K562 (cell line): ENCODE measurements at regions not wholly inside any gene's neighbourhood (a gene's known extent, or its start where the extent isn't known, plus 50 kb on each side); places are given as distances from the start of the nearest gene placed in this dataset.

Source experiments
- ATAC-seq: fragments of 200-7000 bp; cut with Tn5 transposase; 3 replicates; pipeline ENCODE4 v1.9.1; 2020; ENCODE audit warnings: moderate library complexity
- BruUV-seq: library from RNA; stranded (reverse); fragments of 400-500 nt; replicated peaks from 2 replicates; lab custom pipeline; 2021; lab: Mats Ljungman, UMichigan
- CTCF ChIA-PET: fragments of 300-600 bp; formaldehyde crosslinking; extraction: SDS; loops from one replicate; lab custom pipeline; 2021; ENCODE audit warnings: low intra/inter-chr PET ratio; lab: Yijun Ruan, JAX
- POLR2A ChIA-PET: fragments of 300-600, 350-650 bp; sonication (Branson Sonifier 250); formaldehyde crosslinking; extraction: SDS; loops from one replicate; lab custom pipeline; 2021; ENCODE audit warnings: antibody characterized with exemption, inconsistent platforms; lab: Yijun Ruan, JAX
- DNase-seq, 4 experiments: peaks; one replicate each; pipeline versions ENCODE4 v3.0.0 to v3.0.0-alpha.2; 2011 to 2018; ENCODE audit warnings: low spot score in 3 of 4, mixed read lengths in 3 of 4; ENCODE audit errors: extremely low read depth in 1 of 4
- FAIRE-seq: peaks from 2 replicates; lab custom pipeline; 2011; peaks lifted over from hg19 to GRCh38; lab: Jason Lieb, UNC
- H2AFZ ChIP-seq: 2 replicates; pipeline ENCODE4 v1.6.0; 2011; ENCODE audit warnings: low read depth, low read length, control low read depth, inconsistent platforms
- H3K27ac ChIP-seq: fragments of 200-600 bp; 3 replicates; pipeline ENCODE4 v1.8.0; 2011; ENCODE audit warnings: low read depth, mild to moderate bottlenecking, control low read depth, inconsistent platforms, low read length, moderate library complexity, mixed read lengths; ENCODE audit errors: extremely low read depth
- H3K27me3 ChIP-seq, 2 experiments: fragments of 300-600 bp in 1 of 2; 2 replicates in 1 of 2; 3 replicates in 1 of 2; pipeline versions ENCODE4 v1.6.0 to v1.8.0; 2011; ENCODE audit warnings: inconsistent platforms in 2 of 2, low read length in 2 of 2, mild to moderate bottlenecking in 1 of 2, mixed read lengths in 1 of 2, moderate library complexity in 1 of 2; ENCODE audit not compliant: control insufficient read depth in 2 of 2, insufficient read depth in 2 of 2
- H3K36me3 ChIP-seq: fragments of 300-600 bp; 3 replicates; pipeline ENCODE4 v1.8.0; 2011; ENCODE audit warnings: mild to moderate bottlenecking, low read length, inconsistent platforms; ENCODE audit not compliant: control insufficient read depth, insufficient read depth
- H3K4me1 ChIP-seq, 2 experiments: fragments of 200-600 bp in 1 of 2; replicated peaks in 1 of 2; 2 replicates in 1 of 2; 3 replicates in 1 of 2; pipeline versions ENCODE4 v1.5.1 to v1.8.0; 2011; ENCODE audit warnings: inconsistent platforms in 2 of 2, low read length in 2 of 2, mild to moderate bottlenecking in 1 of 2, mixed read lengths in 1 of 2, moderate library complexity in 1 of 2; ENCODE audit not compliant: control insufficient read depth in 2 of 2, insufficient read depth in 2 of 2
- H3K4me2 ChIP-seq: 2 replicates; pipeline ENCODE4 v1.6.1; 2011; ENCODE audit warnings: low read length, control low read depth, inconsistent platforms, mixed read lengths; ENCODE audit not compliant: insufficient read depth
- H3K4me3 ChIP-seq: fragments of 200-600 bp; sonication (generic), shearing (Covaris generic); 2 replicates; pipeline ENCODE4 v1.5.1; 2016; ENCODE audit warnings: control low read depth, inconsistent platforms
- H3K79me2 ChIP-seq: fragments of 200-600 bp; 3 replicates; pipeline ENCODE4 v1.8.0; 2011; ENCODE audit warnings: low read length, inconsistent platforms; ENCODE audit not compliant: control insufficient read depth, insufficient read depth
- H3K9ac ChIP-seq, 2 experiments: 2 replicates each; pipeline versions ENCODE4 v1.6.0 to v1.6.1; 2011; ENCODE audit warnings: low read depth in 2 of 2, low read length in 2 of 2, control low read depth in 1 of 2, inconsistent platforms in 1 of 2, mild to moderate bottlenecking in 1 of 2, mixed read lengths in 1 of 2; ENCODE audit not compliant: insufficient read depth in 1 of 2
- H3K9me1 ChIP-seq: one replicate; pipeline ENCODE4 v1.6.0; 2011; ENCODE audit warnings: inconsistent platforms, mild to moderate bottlenecking, low read length, moderate library complexity; ENCODE audit not compliant: control insufficient read depth, insufficient read depth
- H3K9me3 ChIP-seq: replicated peaks from 2 replicates; pipeline ENCODE4 v1.5.1; 2011; ENCODE audit warnings: low read depth, low read length, inconsistent platforms; ENCODE audit not compliant: control insufficient read depth, insufficient read depth
- H4K20me1 ChIP-seq: replicated peaks from 2 replicates; pipeline ENCODE4 v1.6.1; 2011; ENCODE audit warnings: low read length, inconsistent platforms, mixed read lengths; ENCODE audit not compliant: control insufficient read depth, insufficient read depth
- CBX8 ChIP-seq: fragments of 200-600 bp; sonication (generic); IDR thresholded peaks from 2 replicates; pipeline ENCODE4 v1.6.1; 2012; ENCODE audit warnings: borderline replicate concordance, mixed run types, low read depth, mild to moderate bottlenecking, moderate library complexity, mixed read lengths, low read length, control low read depth, inconsistent platforms; ENCODE audit not compliant: poor library complexity, severe bottlenecking; ENCODE audit errors: extremely low read depth
- CREBBP ChIP-seq: IDR thresholded peaks from one replicate; pipeline ENCODE4 v1.6.1; 2012; ENCODE audit warnings: low read depth, mild to moderate bottlenecking, control low read depth, inconsistent platforms, low read length
- CTCFL ChIP-seq: IDR thresholded peaks from 2 replicates; pipeline ENCODE4 v1.6.1; 2011; ENCODE audit warnings: borderline replicate concordance, low read depth, mild to moderate bottlenecking, moderate library complexity, low read length; ENCODE audit not compliant: insufficient read depth, poor library complexity, severe bottlenecking
- E2F6 ChIP-seq, 2 experiments: IDR thresholded peaks; 2 replicates each; pipeline ENCODE4 v1.6.1; 2011; ENCODE audit warnings: borderline replicate concordance in 1 of 2, control low read depth in 1 of 2, low read depth in 1 of 2, low read length in 1 of 2, mild to moderate bottlenecking in 1 of 2, mixed read lengths in 1 of 2, moderate library complexity in 1 of 2; ENCODE audit not compliant: insufficient read depth in 1 of 2, insufficient read length in 1 of 2, poor library complexity in 1 of 2, severe bottlenecking in 1 of 2; ENCODE audit errors: extremely low read depth in 1 of 2
- FOXJ2 ChIP-seq: fragments of 200-800 bp; sonication (Bioruptor generic); IDR thresholded peaks from 2 replicates; pipeline ENCODE4 v1.6.1; 2016; ENCODE audit warnings: missing genetic modification characterization, missing compliant biosample characterization
- FOXP1 ChIP-seq: sonication (generic); formaldehyde crosslinking; IDR thresholded peaks from 2 replicates; pipeline ENCODE4 v1.8.0; 2022; ENCODE audit warnings: mild to moderate bottlenecking, missing genetic modification reagents
- MEF2D ChIP-seq: conservative IDR thresholded peaks from 2 replicates; pipeline ENCODE4 v1.6.1; 2016; ENCODE audit warnings: low read depth, missing genetic modification characterization, missing compliant biosample characterization
- MTA3 ChIP-seq: fragments of 450-650 bp; formaldehyde crosslinking; IDR thresholded peaks from 2 replicates; pipeline ENCODE4 v1.6.1; 2017; ENCODE audit warnings: mild to moderate bottlenecking, borderline replicate concordance
- NR0B1 ChIP-seq: fragments of 450-650 bp; IDR thresholded peaks from one replicate; pipeline ENCODE4 v1.6.1; 2018; ENCODE audit warnings: mild to moderate bottlenecking, moderate library complexity; ENCODE audit not compliant: partially characterized antibody
- RB1 ChIP-seq: fragments of 450-650 bp; IDR thresholded peaks from 2 replicates; pipeline ENCODE4 v1.6.1; 2017; ENCODE audit warnings: low read depth, mild to moderate bottlenecking
- SMARCA5 ChIP-seq: fragments of 450-650 bp; IDR thresholded peaks from 2 replicates; pipeline ENCODE4 v1.6.1; 2016
- SRSF9 ChIP-seq: fragments of 200-400 bp; formaldehyde crosslinking; IDR thresholded peaks from 2 replicates; pipeline ENCODE4 v1.6.1; 2017; ENCODE audit warnings: low read depth, low read length, borderline replicate concordance
- ZBTB12 ChIP-seq: fragments of 250-450 bp; sonication (Bioruptor Pico); IDR thresholded peaks from 2 replicates; pipeline ENCODE4 v1.4.0; 2020
- WGBS: fragments of 100-300 bp; shearing (Covaris generic); methylation state at CpG from one replicate; pipeline ENCODE4 v1.1.6; 2016; ENCODE audit warnings: low coverage, mixed read lengths; ENCODE audit not compliant: insufficient coverage; ENCODE audit errors: missing lambda C conversion rate; 5-methylcytosine and 5-hydroxymethylcytosine counted together
- in situ Hi-C: fragments of 300-500 bp; cut with MboI; formaldehyde crosslinking; loops from 4 replicates; pipeline ENCODE4 v1.15.0; 2018; ENCODE audit warnings: inconsistent platforms, mixed read lengths
- intact Hi-C: fragments of 100-400 bp; cut with micrococcal nuclease; formaldehyde crosslinking; loops from 2 replicates; pipeline ENCODE4 v1.14.2; 2022

- ChIA-PET POLR2A (interaction anchor here (0.7 kb wide), 1 partner anchor 756 kb away, joined by 3 read pairs; no protein-coding TSS in a partner anchor), CTCF (no interaction called here)
- no TSS peak for BruUV-seq
- H3K9me3 ChIP-seq, result no peaks in the 10 kb centered on the region
- peaks cover 0 to 6% of the 10 kb centered on the region in 2 experiments; a peak in 2 of 5 replicates for H3K4me1 ChIP-seq
- no peaks in the 10 kb centered on the region for H3K9me1 ChIP-seq
- peak; percentile 99 for ATAC-seq
- no peak overlapping the region for H3K27ac ChIP-seq
- peak; percentile 32 to 60 (median 38) for DNase-seq
- H3K9ac ChIP-seq, result no peak overlapping the region
- intact Hi-C loops, result loop anchor here (5.0 kb wide), 1 partner anchor 690 kb away; no protein-coding TSS in a partner anchor
- H3K79me2 ChIP-seq, result no peaks in the 10 kb centered on the region
- H3K36me3 ChIP-seq, result no peaks in the 10 kb centered on the region
- H4K20me1 ChIP-seq, result no peaks in the 10 kb centered on the region
- H2AFZ ChIP-seq, result peak overlapping the region; percentile 44; the same call in 1 of the 2 replicates
- WGBS, result 21% methylated on average over 32 of the region's 55 CpGs
- H3K27me3 ChIP-seq, result peaks cover 0 to 10% of the 10 kb centered on the region in 2 experiments; a peak in 2 of 5 replicates
- no peak overlapping the region for H3K4me3 ChIP-seq
- FAIRE-seq, result no peak
- in situ Hi-C loops, result no loop called here
- H3K4me2 ChIP-seq, result peak overlapping the region; percentile 22; the same call in 1 of the 2 replicates
- TF ChIP-seq CTCFL (peak; percentile 57), CBX8 (no peak), CREBBP (no peak), E2F6 (IDR thresholded peaks at IDR 0.05; ENCODE audit: borderline replicate concordance in 1 of 2, extremely low read depth in 1 of 2, insufficient read depth in 1 of 2, insufficient read length in 1 of 2, low read depth in 1 of 2, low read length in 1 of 2, poor library complexity in 1 of 2, severe bottlenecking in 1 of 2) (peak in 1 of 2 experiments; percentile 25), SMARCA5 (no peak), MTA3 (no peak), FOXP1 (CRISPR knock-in tag) (no peak), MEF2D (no peak), ZBTB12 (CRISPR knock-in tag) (no peak), RB1 (0 out of 2 replicates have a peak, but pooled peaks have one; percentile 23), SRSF9 (no peak), FOXJ2 (no peak), NR0B1 (no peak)
These were observed 163.3 kb downstream of the CD47 start for GRCh38 chr3:107927361-107928083.
